HG02885 (cell line): ENCODE measurements at regions not wholly inside any gene's neighbourhood (a gene's known extent, or its start where the extent isn't known, plus 50 kb on each side); places are given as distances from the start of the nearest gene placed in this dataset.
A peak's percentile ranks its signal among the peaks of the same experiment; 100 is the strongest.
"Not testable (repeated sequence)": the region's sequence is repeated elsewhere in the genome, so short reads cannot be mapped to it uniquely, and the experiment has no call there.

Experiments used
- ATAC-seq: cut with Tn5 transposase; IDR thresholded peaks from one replicate; pipeline ENCODE4 v1.9.1; 2021; ENCODE audit warnings: mild to moderate bottlenecking; ENCODE audit not compliant: unreplicated experiment, poor library complexity

- not testable (repeated sequence) for ATAC-seq
These were observed 52.8 kb downstream of the FOXD4L6 start for GRCh38 chr9:41075671-41076070.

GRCh38 chr9:41074356-41074942 is 54.0 kb downstream of the FOXD4L6 start:
- ATAC-seq: peak; percentile 67

GRCh38 chr9:41073471-41074243 is 54.8 kb downstream of the FOXD4L6 start:
- not testable (repeated sequence) for ATAC-seq

GRCh38 chr9:41064125-41064795 is 64.2 kb downstream of the FOXD4L6 start:
- peak; percentile 61 for ATAC-seq

- not testable (repeated sequence) for ATAC-seq
These were observed 65.2 kb downstream of the FOXD4L6 start for GRCh38 chr9:41063243-41063642.

- ATAC-seq: not testable (repeated sequence)
These were observed 68.9 kb downstream of the FOXD4L6 start for GRCh38 chr9:41059603-41060002.

- ATAC-seq: peak; percentile 56
These were observed 74.7 kb downstream of the FOXD4L6 start for GRCh38 chr9:41053666-41054363.

GRCh38 chr9:41048672-41049071 is 79.8 kb downstream of the FOXD4L6 start:
- ATAC-seq: not testable (repeated sequence)

- not testable (repeated sequence) for ATAC-seq
These were observed 80.7 kb downstream of the FOXD4L6 start for GRCh38 chr9:41047792-41048191.

DNA sequence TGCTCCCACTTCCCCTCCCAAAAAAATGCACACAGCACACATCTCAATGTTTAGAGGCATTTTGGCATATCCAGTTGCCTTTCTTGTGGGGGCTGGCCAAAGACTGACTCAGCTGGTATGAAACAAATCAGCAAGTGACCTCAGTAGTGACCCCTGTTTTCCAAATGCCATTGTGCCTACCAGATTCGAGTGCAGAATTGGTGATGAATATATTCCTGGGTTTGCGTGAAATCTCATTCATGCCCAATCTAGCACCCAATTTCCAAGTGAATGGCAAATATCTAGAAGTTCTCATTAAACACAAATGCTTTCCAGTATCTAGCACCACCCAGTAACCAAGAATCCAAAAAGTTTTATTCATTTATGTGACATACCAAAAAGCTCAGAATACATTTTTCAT is 83.6 kb downstream of the FOXD4L6 start:
- not testable (repeated sequence) for ATAC-seq

- not testable (repeated sequence) for ATAC-seq
These were observed 85.0 kb downstream of the FOXD4L6 start for GRCh38 chr9:41043433-41043832.

- not testable (repeated sequence) for ATAC-seq
These were observed 86.4 kb downstream of the FOXD4L6 start for GRCh38 chr9:41042111-41042510.

GRCh38 chr9:41040705-41041342 is 87.7 kb downstream of the FOXD4L6 start:
- not testable (repeated sequence) for ATAC-seq

DNA sequence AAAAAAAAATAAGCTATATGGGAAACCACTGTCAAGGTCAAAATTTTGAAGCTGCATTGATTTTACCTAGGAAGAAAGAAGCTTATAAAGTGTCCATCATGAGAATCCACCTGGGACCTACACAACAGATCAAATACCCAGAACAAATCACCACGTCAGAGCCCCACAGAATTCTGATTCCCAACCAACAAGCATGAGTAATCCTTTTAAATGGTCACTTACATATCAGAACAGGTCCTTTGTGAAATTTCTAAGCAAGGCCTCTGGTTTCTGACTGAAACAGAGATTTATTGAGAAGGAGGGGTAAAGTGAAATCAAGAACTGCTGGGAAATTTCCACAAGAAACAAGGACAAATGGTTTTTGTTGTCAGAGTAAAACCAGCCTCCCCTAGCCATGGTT is 93.2 kb downstream of the FOXD4L6 start:
- ATAC-seq: not testable (repeated sequence)

GRCh38 chr9:41034699-41035197 is 93.7 kb downstream of the FOXD4L6 start:
- not testable (repeated sequence) for ATAC-seq

GRCh38 chr9:41033877-41034276 is 94.6 kb downstream of the FOXD4L6 start:
- not testable (repeated sequence) for ATAC-seq

DNA sequence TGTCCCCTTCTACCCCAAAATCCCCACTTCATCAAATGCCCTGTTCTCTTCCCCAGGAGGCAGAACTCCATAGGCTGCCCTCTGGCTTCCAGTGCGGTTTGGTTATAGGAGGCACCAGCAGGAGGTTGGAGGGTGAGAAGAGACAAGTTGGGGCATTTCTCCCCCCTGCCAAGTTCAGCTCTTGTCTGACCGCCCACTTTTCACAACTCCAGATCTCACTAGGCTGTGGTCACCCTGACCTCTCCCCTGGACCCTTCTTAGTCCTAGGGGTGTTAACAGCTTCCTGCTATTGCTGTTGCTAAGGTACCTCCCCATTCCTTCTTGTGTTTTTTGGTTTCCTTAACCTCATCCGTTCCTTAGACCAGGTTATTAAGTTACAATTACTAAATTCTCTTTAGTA is 95.1 kb downstream of the FOXD4L6 start:
- not testable (repeated sequence) for ATAC-seq

GRCh38 chr9:41026912-41027676 is 101.4 kb downstream of the FOXD4L6 start:
- ATAC-seq: not testable (repeated sequence)

DNA sequence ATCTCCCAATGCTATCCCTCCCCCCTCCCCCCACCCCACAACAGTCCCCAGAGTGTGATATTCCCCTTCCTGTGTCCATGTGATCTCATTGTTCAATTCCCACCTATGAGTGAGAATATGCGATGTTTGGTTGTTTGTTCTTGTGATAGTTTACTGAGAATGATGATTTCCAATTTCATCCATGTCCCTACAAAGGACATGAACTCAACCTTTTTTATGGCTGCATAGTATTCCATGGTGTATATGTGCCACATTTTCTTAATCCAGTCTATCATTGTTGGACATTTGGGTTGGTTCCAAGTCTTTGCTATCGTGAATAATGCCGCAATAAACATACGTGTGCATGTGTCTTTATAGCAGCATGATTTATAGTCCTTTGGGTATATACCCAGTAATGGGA is 106.1 kb downstream of the FOXD4L6 start:
- ATAC-seq: not testable (repeated sequence)
